ENCODE measurements at regions not wholly inside any gene's neighbourhood (a gene's known extent, or its start where the extent isn't known, plus 50 kb on each side); places are given as distances from the start of the nearest gene placed in this dataset.

- no peaks in the 10 kb centered on the region for H3K36me3 ChIP-seq (ENCODE audit: control insufficient read depth in 2 of 2, extremely low read depth in 1 of 2, insufficient read depth in 1 of 2, low read length in 1 of 2)
- peak overlapping the region in 1 of 2 donors; percentile 56 for H3K27ac Mint-ChIP-seq
- no peaks in the 10 kb centered on the region for H3K36me3 Mint-ChIP-seq
- no peak for DNase-seq
- ChIA-PET POLR2A (interaction anchor here (0.6 kb wide), 2 partner anchors 63 to 124 kb away, joined by 3 read pairs; no protein-coding TSS in a partner anchor), CTCF (no interaction called here)
- peaks cover 21 to 41% (median 31%) of the 10 kb centered on the region in 3 donors for H3K4me1 Mint-ChIP-seq
- no peaks in the 10 kb centered on the region for H3K9me3 Mint-ChIP-seq
- no peak for ATAC-seq (replicated peaks in 1 of 4)
- H3K27me3 ChIP-seq (replicated peaks in 1 of 2; ENCODE audit: control insufficient read depth in 2 of 2, extremely low read depth in 1 of 2, insufficient read depth in 2 of 2, low read length in 1 of 2) = peaks cover 0 to 5% of the 10 kb centered on the region in 2 experiments
- H3K9me3 ChIP-seq = no peaks in the 10 kb centered on the region
- no peak overlapping the region for H3K4me3 ChIP-seq (ENCODE audit: control insufficient read depth in 1 of 2, extremely low read depth in 1 of 2, low read length in 1 of 2)
- H3K4me3 Mint-ChIP-seq = no peak overlapping the region
- no peaks in the 10 kb centered on the region for H3K27me3 Mint-ChIP-seq
- H3K27ac ChIP-seq (ENCODE audit: low read length) = no peak overlapping the region
- 6% methylated on average over 2 of the region's 5 CpGs for WGBS (ENCODE audit: insufficient coverage)
- peaks cover 0 to 2% of the 10 kb centered on the region in 2 experiments for H3K4me1 ChIP-seq (ENCODE audit: control insufficient read depth in 1 of 2, extremely low read depth in 1 of 2, insufficient read depth in 2 of 2, low read length in 2 of 2)
These were observed 336.3 kb upstream of the CFAP20DC start for GRCh38 chr3:59386165-59386564.

GRCh38 chr3:59385547-59385946 is 335.7 kb upstream of the CFAP20DC start:
- Histone ChIP-seq H3K27me3 (replicated peaks in 1 of 2; ENCODE audit: control insufficient read depth in 2 of 2, extremely low read depth in 1 of 2, insufficient read depth in 2 of 2, low read length in 1 of 2) (peaks cover 0 to 5% of the 10 kb centered on the region in 2 experiments), H3K36me3 (ENCODE audit: control insufficient read depth in 2 of 2, extremely low read depth in 1 of 2, insufficient read depth in 1 of 2, low read length in 1 of 2) (no peaks in the 10 kb centered on the region), H3K4me1 (ENCODE audit: control insufficient read depth in 1 of 2, extremely low read depth in 1 of 2, insufficient read depth in 2 of 2, low read length in 2 of 2) (peaks cover 0 to 2% of the 10 kb centered on the region in 2 experiments), H3K4me3 (ENCODE audit: control insufficient read depth in 1 of 2, extremely low read depth in 1 of 2, low read length in 1 of 2) (no peak overlapping the region), H3K27ac (ENCODE audit: low read length) (no peak overlapping the region), H3K9me3 (no peaks in the 10 kb centered on the region)
- Mint-ChIP-seq H3K9me3 (no peaks in the 10 kb centered on the region), H3K4me3 (no peak overlapping the region), H3K36me3 (no peaks in the 10 kb centered on the region), H3K27ac (no peak overlapping the region), H3K4me1 (peaks cover 21 to 41% (median 31%) of the 10 kb centered on the region in 3 donors), H3K27me3 (no peaks in the 10 kb centered on the region)
- DNase-seq (no peak), ATAC-seq (replicated peaks in 1 of 4) (no peak)
- POLR2A ChIA-PET = interaction anchor here in 1 of 2 donors (0.6 kb wide), 1 partner anchor 63 kb away, joined by 3 read pairs; no protein-coding TSS in a partner anchor
- CTCF ChIA-PET = no interaction called here
- WGBS (ENCODE audit: insufficient coverage) = 71% methylated on average over 3 of the region's 7 CpGs

GRCh38 chr3:59381282-59381681 is 331.5 kb upstream of the CFAP20DC start:
- H3K27ac ChIP-seq (ENCODE audit: low read length) = no peak overlapping the region
- DNase-seq (no peak), ATAC-seq (replicated peaks in 1 of 4) (no peak)
- H3K9me3 ChIP-seq = no peaks in the 10 kb centered on the region
- H3K36me3 ChIP-seq (ENCODE audit: control insufficient read depth in 2 of 2, extremely low read depth in 1 of 2, insufficient read depth in 1 of 2, low read length in 1 of 2) = no peaks in the 10 kb centered on the region
- CTCF ChIA-PET = no interaction called here
- Mint-ChIP-seq H3K36me3 (no peaks in the 10 kb centered on the region), H3K4me1 (peaks cover 7 to 13% (median 11%) of the 10 kb centered on the region in 3 donors), H3K9me3 (no peaks in the 10 kb centered on the region), H3K27me3 (no peaks in the 10 kb centered on the region), H3K27ac (no peak overlapping the region), H3K4me3 (no peak overlapping the region)
- POLR2A ChIA-PET = no interaction called here
- no peak overlapping the region for H3K4me3 ChIP-seq (ENCODE audit: control insufficient read depth in 1 of 2, extremely low read depth in 1 of 2, low read length in 1 of 2)
- H3K4me1 ChIP-seq (ENCODE audit: control insufficient read depth in 1 of 2, extremely low read depth in 1 of 2, insufficient read depth in 2 of 2, low read length in 2 of 2) = no peaks in the 10 kb centered on the region
- H3K27me3 ChIP-seq (replicated peaks in 1 of 2; ENCODE audit: control insufficient read depth in 2 of 2, extremely low read depth in 1 of 2, insufficient read depth in 2 of 2, low read length in 1 of 2) = peaks cover 0 to 5% of the 10 kb centered on the region in 2 experiments
- 50% methylated on average over 1 of the region's 2 CpGs for WGBS (ENCODE audit: insufficient coverage)

- DNase-seq (no peak), ATAC-seq (replicated peaks in 1 of 4) (no peak)
- Histone ChIP-seq H3K27me3 (replicated peaks in 1 of 2; ENCODE audit: control insufficient read depth in 2 of 2, extremely low read depth in 1 of 2, insufficient read depth in 2 of 2, low read length in 1 of 2) (no peaks in the 10 kb centered on the region), H3K27ac (ENCODE audit: low read length) (no peak overlapping the region), H3K9me3 (no peaks in the 10 kb centered on the region), H3K4me3 (ENCODE audit: control insufficient read depth in 1 of 2, extremely low read depth in 1 of 2, low read length in 1 of 2) (no peak overlapping the region), H3K36me3 (ENCODE audit: control insufficient read depth in 2 of 2, extremely low read depth in 1 of 2, insufficient read depth in 1 of 2, low read length in 1 of 2) (no peaks in the 10 kb centered on the region), H3K4me1 (ENCODE audit: control insufficient read depth in 1 of 2, extremely low read depth in 1 of 2, insufficient read depth in 2 of 2, low read length in 2 of 2) (no peaks in the 10 kb centered on the region)
- CTCF ChIA-PET = no interaction called here
- Mint-ChIP-seq H3K9me3 (no peaks in the 10 kb centered on the region), H3K4me1 (peaks cover 4 to 8% (median 7%) of the 10 kb centered on the region in 3 donors), H3K4me3 (no peak overlapping the region), H3K36me3 (no peaks in the 10 kb centered on the region), H3K27me3 (no peaks in the 10 kb centered on the region), H3K27ac (no peak overlapping the region)
- POLR2A ChIA-PET = no interaction called here
These were observed 330.3 kb upstream of the CFAP20DC start for GRCh38 chr3:59380146-59380545.

GRCh38 chr3:59374818-59375211 is 325.0 kb upstream of the CFAP20DC start:
- POLR2A ChIA-PET = no interaction called here

GRCh38 chr3:59374091-59374817 is 324.4 kb upstream of the CFAP20DC start:
- Mint-ChIP-seq H3K27me3 (no peaks in the 10 kb centered on the region), H3K4me3 (no peak overlapping the region), H3K9me3 (peaks cover 0 to 3% (median 0%) of the 10 kb centered on the region in 3 donors), H3K4me1 (peaks cover 4 to 5% (median 5%) of the 10 kb centered on the region in 3 donors), H3K36me3 (no peaks in the 10 kb centered on the region), H3K27ac (no peak overlapping the region)
- ChIA-PET POLR2A (interaction anchor here in 1 of 2 donors (0.6 kb wide), 1 partner anchor 120 kb away, joined by 3 read pairs; no protein-coding TSS in a partner anchor), CTCF (interaction anchor here (0.5 to 0.9 kb wide), 2 partner anchors 77 to 204 kb away, joined by 4 to 5 read pairs; no protein-coding TSS in a partner anchor)
- Histone ChIP-seq H3K4me1 (ENCODE audit: control insufficient read depth in 1 of 2, extremely low read depth in 1 of 2, insufficient read depth in 2 of 2, low read length in 2 of 2) (peaks cover 2 to 3% of the 10 kb centered on the region in 2 experiments), H3K9me3 (no peaks in the 10 kb centered on the region), H3K27me3 (replicated peaks in 1 of 2; ENCODE audit: control insufficient read depth in 2 of 2, extremely low read depth in 1 of 2, insufficient read depth in 2 of 2, low read length in 1 of 2) (no peaks in the 10 kb centered on the region), H3K4me3 (ENCODE audit: control insufficient read depth in 1 of 2, extremely low read depth in 1 of 2, low read length in 1 of 2) (no peak overlapping the region), H3K36me3 (ENCODE audit: control insufficient read depth in 2 of 2, extremely low read depth in 1 of 2, insufficient read depth in 1 of 2, low read length in 1 of 2) (no peaks in the 10 kb centered on the region), H3K27ac (ENCODE audit: low read length) (no peak overlapping the region)
- no CpG with 5 or more reads among the region's 6 CpGs for WGBS (ENCODE audit: insufficient coverage)
- no peak for ATAC-seq (replicated peaks in 1 of 4)
- no peak for DNase-seq

More at GRCh38 chr3:59374818-59375211, 325.0 kb upstream of the CFAP20DC start:
- Histone ChIP-seq H3K27me3 (replicated peaks in 1 of 2; ENCODE audit: control insufficient read depth in 2 of 2, extremely low read depth in 1 of 2, insufficient read depth in 2 of 2, low read length in 1 of 2) (no peaks in the 10 kb centered on the region), H3K27ac (ENCODE audit: low read length) (no peak overlapping the region), H3K36me3 (ENCODE audit: control insufficient read depth in 2 of 2, extremely low read depth in 1 of 2, insufficient read depth in 1 of 2, low read length in 1 of 2) (no peaks in the 10 kb centered on the region), H3K4me1 (ENCODE audit: control insufficient read depth in 1 of 2, extremely low read depth in 1 of 2, insufficient read depth in 2 of 2, low read length in 2 of 2) (peaks cover 2 to 3% of the 10 kb centered on the region in 2 experiments), H3K4me3 (ENCODE audit: control insufficient read depth in 1 of 2, extremely low read depth in 1 of 2, low read length in 1 of 2) (no peak overlapping the region), H3K9me3 (no peaks in the 10 kb centered on the region)
- DNase-seq = no peak
- H3K27me3 Mint-ChIP-seq = no peaks in the 10 kb centered on the region
- no peak overlapping the region for H3K27ac Mint-ChIP-seq
- CTCF ChIA-PET = interaction anchor here (0.5 to 0.9 kb wide), 3 partner anchors 19 to 203 kb away, joined by 3 to 5 read pairs (median 4); no protein-coding TSS in a partner anchor
- H3K9me3 Mint-ChIP-seq = peaks cover 0 to 3% (median 0%) of the 10 kb centered on the region in 3 donors
- peak in 1 of 4 experiments; percentile 44 for ATAC-seq (replicated peaks in 1 of 4)
- H3K4me3 Mint-ChIP-seq = no peak overlapping the region
- H3K36me3 Mint-ChIP-seq = no peaks in the 10 kb centered on the region
- H3K4me1 Mint-ChIP-seq = peaks cover 4 to 5% (median 5%) of the 10 kb centered on the region in 3 donors
- WGBS (ENCODE audit: insufficient coverage) = 20% methylated on average over 1 of the region's 3 CpGs
